Mucosa of descending colon (tissue), 3 donors: ENCODE measurements at regions not wholly inside any gene's neighbourhood (a gene's known extent, or its start where the extent isn't known, plus 50 kb on each side); places are given as distances from the start of the nearest gene placed in this dataset.

Experiments used
- ATAC-seq: fragments of 200-7000 bp; cut with Tn5 transposase; one replicate; pipeline ENCODE4 v1.9.1; 2020; ENCODE audit warnings: mild to moderate bottlenecking, moderate library complexity
- DNase-seq, 3 donors: peaks; one replicate each; pipeline ENCODE4 v3.0.0-alpha.2; 2020
- H3K36me3 ChIP-seq: fragments of 200-600 bp; one replicate; pipeline ENCODE4 v1.8.0; 2021; ENCODE audit warnings: low read depth, mild to moderate bottlenecking
- H3K4me1 ChIP-seq: fragments of 200-600 bp; one replicate; pipeline ENCODE4 v1.8.0; 2021; ENCODE audit warnings: low read depth, mild to moderate bottlenecking
- H3K4me3 ChIP-seq: fragments of 200-600 bp; one replicate; pipeline ENCODE4 v1.8.0; 2021; ENCODE audit warnings: mild to moderate bottlenecking
- H3K9me3 ChIP-seq: fragments of 200-600 bp; one replicate; pipeline ENCODE4 v1.8.0; 2021; ENCODE audit warnings: mild to moderate bottlenecking
- CTCF ChIP-seq: fragments of 200-600 bp; IDR thresholded peaks from one replicate; pipeline ENCODE4 v1.8.0; 2022; ENCODE audit warnings: antibody characterized with exemption, mild to moderate bottlenecking
- intact Hi-C, 2 donors: fragments of 100-400 bp; cut with DNase I in 1 of 2; cut with micrococcal nuclease in 1 of 2; formaldehyde crosslinking; loops; one replicate each; pipeline versions ENCODE4 v1.11.0 to v1.11.1; 2022; cut with DNase I, micrococcal nuclease
- donor health status: DM: no; HTN: no; CAD: no; lungs with moderate emphysema.
- donor health status: DM: no; HTN: no; CAD: no.
- donor health status: DM: no; HTN: yes; CAD: no.

GRCh38 chr7:106183952-106184351 lies 71.8 kb upstream of the SYPL1 start:
- DNase-seq (no peak), ATAC-seq (no peak)
- H3K4me1 ChIP-seq: no peaks in the 10 kb centered on the region
- TF ChIP-seq CTCF: no peak
- no peaks in the 10 kb centered on the region for H3K36me3 ChIP-seq
- H3K9me3 ChIP-seq: no peaks in the 10 kb centered on the region
- intact Hi-C loops: no loop called here
- no peak overlapping the region for H3K4me3 ChIP-seq

GRCh38 chr7:106182904-106183303 lies 70.8 kb upstream of the SYPL1 start:
- H3K36me3 ChIP-seq: no peaks in the 10 kb centered on the region
- DNase-seq (no peak), ATAC-seq (no peak)
- H3K4me1 ChIP-seq: no peaks in the 10 kb centered on the region
- H3K4me3 ChIP-seq: no peak overlapping the region
- no peaks in the 10 kb centered on the region for H3K9me3 ChIP-seq
- TF ChIP-seq CTCF: no peak
- intact Hi-C loops: no loop called here

GRCh38 chr7:106181658-106182265 lies 69.7 kb upstream of the SYPL1 start:
- Histone ChIP-seq H3K4me1 (no peaks in the 10 kb centered on the region), H3K4me3 (no peak overlapping the region), H3K36me3 (no peaks in the 10 kb centered on the region), H3K9me3 (no peaks in the 10 kb centered on the region)
- DNase-seq: no peak
- TF ChIP-seq CTCF: no peak
- ATAC-seq: no peak
- intact Hi-C loops: no loop called here

- DNase-seq: no peak
- Histone ChIP-seq H3K4me1 (no peaks in the 10 kb centered on the region), H3K36me3 (no peaks in the 10 kb centered on the region), H3K4me3 (no peak overlapping the region), H3K9me3 (no peaks in the 10 kb centered on the region)
- ATAC-seq: no peak
- no peak for TF ChIP-seq CTCF
- intact Hi-C loops: no loop called here
These were observed 68.6 kb upstream of the SYPL1 start for GRCh38 chr7:106180721-106181120.

GRCh38 chr7:106179256-106179655 lies 67.1 kb upstream of the SYPL1 start:
- Histone ChIP-seq H3K4me1 (no peaks in the 10 kb centered on the region), H3K4me3 (no peak overlapping the region), H3K9me3 (no peaks in the 10 kb centered on the region), H3K36me3 (no peaks in the 10 kb centered on the region)
- no peak for TF ChIP-seq CTCF
- ATAC-seq (no peak), DNase-seq (no peak)
- intact Hi-C loops: loop anchor here in 1 of 2 donors (5.0 kb wide), 1 partner anchor 283 kb away; no protein-coding TSS in a partner anchor
